GM18517 (cell line): ENCODE measurements at regions not wholly inside any gene's neighbourhood (a gene's known extent, or its start where the extent isn't known, plus 50 kb on each side); places are given as distances from the start of the nearest gene placed in this dataset.
"Not testable (repeated sequence)": the region's sequence is repeated elsewhere in the genome, so short reads cannot be mapped to it uniquely, and the experiment has no call there.

ENCODE experiments used
- ATAC-seq: cut with Tn5 transposase; IDR thresholded peaks from one replicate; pipeline ENCODE4 v1.9.1; 2021; ENCODE audit warnings: mild to moderate bottlenecking, moderate library complexity; ENCODE audit not compliant: unreplicated experiment

DNA sequence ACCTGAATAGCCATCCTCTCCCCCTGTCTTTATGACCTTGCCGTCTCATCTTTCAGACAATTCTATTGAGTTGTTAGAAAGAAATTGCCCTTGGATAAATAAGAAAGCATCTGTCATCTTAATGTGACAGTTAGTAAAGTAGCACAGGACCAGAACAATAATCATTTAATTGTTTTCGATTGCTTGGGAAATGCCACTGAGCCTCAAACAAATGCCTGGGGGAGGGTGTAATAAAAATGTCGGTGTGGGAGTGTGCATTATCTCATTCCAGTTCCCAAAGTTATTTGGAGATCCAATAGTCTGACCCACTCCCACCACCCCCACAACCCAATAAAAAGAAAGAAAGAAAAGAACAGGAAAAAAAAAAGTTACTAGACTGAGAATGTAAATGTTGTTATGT is 509.3 kb upstream of the LRRC7 start:
- no peak for ATAC-seq

DNA sequence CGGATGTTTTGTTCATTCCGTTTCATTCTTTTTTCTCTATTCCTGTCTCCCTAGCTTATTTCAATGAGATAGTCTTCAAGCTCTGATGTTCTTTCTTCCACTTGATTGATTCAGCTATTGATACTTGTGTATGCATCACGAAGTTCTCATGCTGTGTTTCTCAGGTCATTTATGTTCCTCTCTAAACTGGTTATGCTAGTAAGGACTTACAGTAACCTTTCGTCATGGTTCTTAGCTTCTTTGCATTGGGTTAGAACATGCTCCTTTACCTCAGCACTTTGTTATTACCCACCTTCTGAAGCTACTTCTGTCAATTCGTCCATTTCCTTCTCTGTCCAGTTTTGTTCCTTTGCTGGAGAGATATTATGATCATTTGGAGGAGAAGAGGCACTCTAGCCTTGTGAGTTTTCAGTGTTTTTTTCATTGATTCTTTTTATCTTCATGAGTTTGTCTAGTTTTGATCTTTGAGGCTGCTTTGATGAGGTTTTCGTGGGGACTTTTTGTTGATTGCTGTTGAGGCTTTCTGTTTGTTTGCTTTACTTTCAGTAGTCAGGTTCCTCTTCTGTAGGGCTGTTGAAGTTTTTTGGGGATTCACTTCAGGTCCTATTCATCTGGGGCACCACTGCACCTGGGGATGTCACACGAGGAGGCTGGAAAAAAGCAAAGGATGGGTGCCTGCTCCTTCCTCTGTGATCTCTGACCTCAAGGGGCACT is 496.9 kb upstream of the LRRC7 start:
- ATAC-seq, result no peak

DNA sequence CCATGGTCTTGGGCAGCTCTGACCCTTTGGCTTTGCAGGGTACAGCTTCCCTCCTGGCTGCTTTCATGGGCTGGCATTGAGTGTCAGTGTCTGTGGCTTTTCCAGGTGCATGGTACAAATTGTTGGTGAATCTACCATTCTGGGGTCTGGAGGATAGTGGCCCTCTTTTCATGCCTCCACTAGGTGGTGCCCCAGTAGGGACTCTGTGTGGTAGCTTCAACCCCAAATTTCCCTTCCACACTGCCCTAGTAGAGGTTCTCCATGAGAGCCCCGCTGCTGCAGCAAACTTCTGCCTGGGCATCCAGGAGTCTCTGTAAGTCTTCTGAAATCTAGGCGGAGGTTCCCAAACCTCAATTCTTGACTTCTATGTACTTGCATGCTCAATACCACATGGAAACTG is 494.5 kb upstream of the LRRC7 start:
- no peak for ATAC-seq

DNA sequence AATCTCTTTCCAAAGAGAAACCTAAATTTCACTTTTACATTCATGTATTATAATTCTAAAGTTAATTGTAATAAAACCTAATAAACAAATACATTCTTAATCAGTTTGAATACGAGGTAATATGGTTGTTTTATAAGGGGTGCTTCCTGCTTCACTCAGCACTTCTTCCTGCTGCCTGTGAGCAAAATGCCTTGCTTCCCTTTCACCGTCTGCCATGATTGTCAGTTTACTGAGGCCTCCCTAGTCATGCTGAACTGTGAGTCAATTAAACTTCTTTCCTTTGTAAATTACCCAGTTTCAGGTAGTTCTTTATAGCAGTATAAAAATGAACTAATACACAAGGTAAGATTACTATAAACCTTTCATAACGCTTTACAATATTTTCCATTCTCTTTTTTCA is 491.1 kb upstream of the LRRC7 start:
- no peak for ATAC-seq

DNA sequence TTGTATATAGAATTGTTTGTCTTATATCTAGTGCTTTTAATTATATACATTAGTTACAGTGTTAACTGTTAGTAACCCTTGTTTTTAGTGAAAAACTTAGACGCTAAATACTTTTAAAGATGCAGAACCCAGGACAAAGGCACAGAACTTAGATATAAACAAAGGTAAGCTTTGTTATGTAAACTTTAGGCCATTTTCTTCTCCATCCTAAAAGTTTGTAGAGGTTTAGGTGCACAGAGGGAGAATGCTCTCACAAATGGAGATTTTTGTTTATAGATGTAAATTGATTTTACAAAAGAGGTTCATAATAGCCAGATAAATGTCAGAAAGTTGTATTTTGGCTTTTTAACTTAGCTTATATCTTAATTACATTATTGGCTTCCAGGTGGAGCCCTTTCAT is 490.5 kb upstream of the LRRC7 start:
- no peak for ATAC-seq

DNA sequence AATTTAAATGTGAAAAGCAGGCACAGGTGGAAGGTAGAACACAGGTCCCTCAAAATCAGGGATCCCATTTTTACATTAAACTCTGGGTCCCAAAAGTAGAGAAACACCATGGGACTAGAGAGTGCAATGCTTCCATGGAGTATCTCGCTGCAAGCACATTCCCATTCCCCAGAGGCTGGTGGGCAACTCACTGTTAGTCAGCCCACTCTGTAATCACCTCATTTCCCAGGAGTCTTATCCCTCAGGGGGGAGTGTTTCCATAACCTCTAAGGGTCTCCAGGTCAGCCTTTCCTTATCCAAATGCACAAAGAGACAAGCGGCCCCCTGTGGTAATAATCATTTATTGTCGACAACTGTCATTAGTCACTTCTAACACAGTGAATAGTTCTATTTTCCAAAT is 490.1 kb upstream of the LRRC7 start:
- no peak for ATAC-seq

DNA sequence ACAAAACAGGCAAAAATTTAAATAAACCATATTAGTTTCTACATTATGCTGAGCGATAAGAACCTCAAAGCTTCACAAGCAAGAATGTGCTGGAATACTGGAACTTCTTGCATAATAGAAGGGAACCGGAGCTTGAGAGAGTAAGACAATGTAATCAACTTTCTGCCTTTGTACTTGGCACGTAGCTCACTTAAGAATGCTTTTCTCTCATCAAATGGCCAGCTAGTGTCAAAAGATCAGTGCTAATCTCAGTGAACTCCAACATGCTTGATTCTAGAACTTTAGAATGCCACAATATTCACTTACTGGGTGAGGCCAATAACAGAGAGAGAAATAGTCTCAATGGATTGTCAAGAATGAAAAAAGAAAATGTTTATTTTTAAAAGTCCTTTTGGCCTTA is 486.1 kb upstream of the LRRC7 start:
- ATAC-seq, result no peak

DNA sequence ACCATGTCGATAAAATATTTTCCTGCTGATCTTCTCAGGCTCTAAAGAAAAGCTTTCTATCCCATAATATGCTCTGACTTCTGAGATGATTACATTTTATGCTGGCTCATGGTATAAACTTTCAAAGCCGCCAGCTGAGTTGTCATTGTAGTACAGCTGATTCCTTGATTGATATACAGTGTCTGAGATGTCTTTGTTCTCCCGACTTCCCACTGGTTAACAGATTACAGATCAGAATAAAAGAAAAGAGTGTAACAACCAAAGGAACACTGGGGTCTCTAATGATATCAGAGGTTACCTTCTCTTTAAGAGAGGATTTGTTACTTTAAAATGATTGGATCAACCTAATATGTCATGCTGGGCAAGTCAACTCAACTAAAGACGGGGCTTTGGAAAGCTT is 485.4 kb upstream of the LRRC7 start:
- ATAC-seq, result no peak

DNA sequence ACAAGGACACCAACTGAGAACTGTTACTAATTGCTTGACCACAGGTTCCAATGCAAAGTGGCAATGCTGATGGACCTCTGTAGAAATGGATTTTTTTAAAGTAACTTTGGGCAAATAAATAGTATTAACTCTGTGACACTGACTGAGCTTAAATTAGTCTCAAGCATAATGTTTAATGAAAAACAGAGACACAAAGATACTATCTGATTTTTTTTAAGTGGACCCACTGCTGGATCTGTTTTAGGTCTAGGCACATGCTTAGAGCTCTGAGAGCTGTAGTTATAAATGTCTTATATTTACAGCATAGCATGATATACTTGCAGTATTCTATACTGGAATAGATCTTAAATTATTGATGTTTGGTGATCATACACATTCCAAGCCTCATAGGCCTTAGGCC is 481.6 kb upstream of the LRRC7 start:
- ATAC-seq, result no peak

DNA sequence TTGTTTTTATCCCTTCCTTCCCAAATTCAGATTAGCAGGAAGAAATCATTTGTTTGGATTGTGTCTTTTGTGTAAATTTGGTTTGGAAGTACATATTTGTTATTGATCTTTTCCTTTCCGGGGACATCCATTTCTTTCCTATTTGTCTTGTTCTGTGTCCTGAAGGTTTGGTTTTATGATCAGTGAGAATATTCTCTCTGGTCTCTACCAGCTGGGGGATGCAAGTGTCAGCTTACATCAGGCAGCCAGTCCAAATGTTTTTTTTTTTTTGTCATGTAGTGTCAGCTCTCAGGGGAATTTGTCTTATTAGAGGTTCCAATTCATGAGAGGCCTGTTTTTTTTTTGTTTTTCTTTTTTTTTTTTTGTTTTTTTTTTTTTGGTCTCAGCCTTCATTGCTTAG is 479.2 kb upstream of the LRRC7 start:
- no peak for ATAC-seq

DNA sequence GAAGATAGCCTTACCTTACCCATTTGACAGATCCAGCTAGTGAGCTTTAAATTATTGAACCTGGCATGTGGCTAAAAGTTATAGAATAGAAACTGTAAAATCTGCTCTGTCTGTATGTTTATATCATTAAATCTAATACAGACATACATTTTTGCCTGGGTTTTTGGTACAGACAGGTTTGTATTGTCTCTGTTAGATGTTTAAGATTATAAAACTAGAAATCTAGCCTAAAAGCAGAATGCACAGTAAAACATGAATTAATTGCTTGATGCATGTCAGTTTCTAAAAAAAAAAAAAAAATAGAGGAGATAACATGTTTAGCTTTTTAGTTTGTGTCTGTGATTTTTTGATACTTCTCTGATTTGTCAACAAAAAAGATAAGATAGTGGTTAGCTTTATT is 477.6 kb upstream of the LRRC7 start:
- ATAC-seq, result no peak

DNA sequence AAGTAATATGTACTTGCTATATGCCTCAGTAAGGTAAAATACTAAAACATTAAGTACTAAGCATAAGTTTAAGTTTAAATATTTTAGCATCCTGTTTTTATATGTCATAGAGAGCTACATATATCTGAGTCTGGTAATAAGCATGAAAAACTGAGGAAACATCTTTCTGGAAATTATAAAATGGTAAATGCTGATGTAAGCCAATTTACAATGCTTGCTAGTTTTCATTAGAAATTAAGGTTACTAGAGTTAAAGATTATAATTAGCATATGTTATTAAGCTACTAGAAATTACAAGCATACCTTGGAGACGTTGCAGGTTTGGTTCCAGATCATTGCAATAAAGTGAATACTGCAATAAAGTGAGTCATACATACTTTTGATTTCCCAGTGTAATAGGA is 477.0 kb upstream of the LRRC7 start:
- no peak for ATAC-seq

DNA sequence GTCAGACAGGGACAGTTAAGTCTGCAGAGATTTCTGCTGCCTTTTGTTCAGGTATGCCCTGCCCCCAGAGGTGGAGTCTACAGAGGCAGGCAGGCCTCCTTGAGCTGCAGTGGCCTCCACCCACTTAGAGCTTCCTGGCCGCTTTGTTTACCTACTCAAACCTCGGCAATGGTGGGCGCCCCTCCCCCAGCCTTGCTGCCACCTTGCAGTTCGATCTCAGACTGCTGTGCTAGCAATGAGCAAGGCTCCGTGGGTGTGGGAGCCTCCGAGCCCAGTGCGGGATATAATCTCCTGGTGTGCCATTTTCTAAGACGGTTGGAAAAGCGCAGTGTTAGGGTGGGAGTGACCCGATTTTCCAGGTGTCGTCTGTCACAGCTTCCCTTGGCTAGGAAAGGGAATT is 465.7 kb upstream of the LRRC7 start:
- not testable (repeated sequence) for ATAC-seq

DNA sequence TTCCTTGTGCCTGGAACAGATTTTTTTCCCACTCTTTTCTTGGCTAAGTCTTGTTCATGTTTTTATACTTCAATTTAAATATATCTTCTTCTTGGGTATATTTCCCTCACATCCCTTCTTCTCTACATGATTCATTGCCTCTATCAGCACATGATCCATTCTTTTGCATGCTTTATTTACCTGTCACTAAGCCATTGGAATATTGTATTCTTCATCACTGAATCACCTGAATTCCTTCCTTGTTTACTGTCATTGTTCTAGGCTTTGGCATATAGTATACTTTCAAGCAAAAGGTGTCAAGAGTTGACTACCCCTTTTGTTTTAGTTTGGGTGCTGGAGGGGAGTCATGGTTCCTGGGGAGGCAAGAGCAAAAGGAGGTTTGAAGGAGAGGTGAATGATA is 464.5 kb upstream of the LRRC7 start:
- no peak for ATAC-seq

DNA sequence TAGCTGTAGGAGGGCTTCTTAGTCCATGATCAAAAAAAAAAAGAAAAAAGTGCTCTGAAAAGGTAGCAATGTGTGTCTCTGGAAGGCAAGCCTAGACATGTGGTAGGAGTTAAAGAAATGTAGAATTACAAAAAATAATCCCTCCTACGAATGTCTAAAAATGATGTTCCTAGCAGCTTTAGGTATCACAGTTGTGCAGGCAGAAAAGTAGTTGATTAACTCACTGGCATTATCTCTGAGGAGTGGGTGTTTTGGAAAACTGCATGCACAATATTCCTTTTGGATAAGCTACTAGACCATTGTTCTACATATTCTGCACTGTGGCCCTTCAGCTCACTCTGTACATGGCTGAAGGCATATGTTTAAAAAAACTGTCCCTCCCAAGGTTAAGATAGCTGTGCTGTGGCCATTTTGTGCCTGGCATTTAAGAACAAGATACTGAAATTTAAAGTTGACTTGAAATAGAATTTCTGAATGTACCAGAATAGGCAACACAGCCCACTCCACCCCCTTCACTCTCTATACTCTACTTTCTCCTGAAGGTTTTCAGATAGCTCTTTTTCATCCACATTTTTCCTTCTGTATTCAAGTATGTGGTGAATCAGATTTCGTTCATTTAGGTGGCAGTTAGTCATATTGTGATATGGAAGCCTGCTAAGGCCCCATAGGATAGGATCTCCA is 463.9 kb upstream of the LRRC7 start:
- no peak for ATAC-seq

DNA sequence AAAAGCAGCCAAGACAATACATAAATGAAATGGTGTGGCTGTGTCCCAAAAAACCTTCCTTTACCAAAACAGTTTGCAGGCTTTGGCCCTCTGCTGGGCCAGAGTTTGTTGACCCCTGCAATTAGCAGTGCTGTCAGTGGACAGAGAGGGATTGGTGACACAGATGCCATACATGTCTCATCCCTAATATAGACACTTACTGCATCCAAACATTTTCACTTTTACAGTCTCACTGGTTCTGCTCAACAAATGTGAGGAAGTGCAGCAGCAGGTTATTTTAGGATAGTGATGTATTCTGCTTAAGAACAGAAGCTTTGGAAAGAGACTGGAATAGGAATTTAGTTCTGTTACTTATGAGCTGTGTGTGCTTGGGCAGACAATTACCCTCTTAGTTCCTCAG is 462.8 kb upstream of the LRRC7 start:
- no peak for ATAC-seq

DNA sequence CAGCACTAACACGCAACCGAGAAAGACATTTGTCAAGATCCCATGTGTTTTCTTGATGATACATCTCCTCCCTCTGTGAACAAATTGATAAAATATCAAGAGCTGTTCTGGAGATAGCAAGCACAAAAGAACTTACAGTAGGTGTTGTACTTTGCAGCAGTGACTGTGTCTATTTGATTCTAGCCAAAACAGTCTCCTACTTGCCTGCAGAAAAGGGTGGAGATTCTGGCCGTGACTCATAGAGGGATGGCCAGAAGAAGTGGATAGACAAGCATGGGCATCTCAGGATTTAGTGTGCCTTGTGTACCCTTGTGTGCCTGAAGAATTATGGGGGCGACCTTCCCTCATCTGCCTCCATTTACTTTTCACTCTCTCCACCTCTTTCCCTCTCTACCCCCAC is 458.4 kb upstream of the LRRC7 start:
- no peak for ATAC-seq

DNA sequence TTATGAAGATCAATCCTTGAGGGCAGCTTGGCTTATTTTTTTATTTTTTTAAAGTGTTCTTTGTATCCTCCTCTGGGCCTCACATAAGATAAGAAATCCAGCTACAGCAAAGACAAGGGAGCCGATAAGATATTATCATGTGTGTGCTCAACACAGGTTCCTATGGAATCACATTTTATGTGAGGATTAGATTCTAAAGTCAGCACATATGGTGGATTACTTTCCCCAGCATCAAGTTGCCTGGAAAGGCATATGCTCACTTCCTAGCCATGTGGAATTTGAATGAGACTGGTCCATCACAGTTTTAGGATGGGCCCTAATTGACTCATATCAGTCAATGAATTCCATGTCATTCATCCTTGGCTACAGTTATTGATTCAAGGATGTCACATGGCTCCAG is 456.9 kb upstream of the LRRC7 start:
- no peak for ATAC-seq

DNA sequence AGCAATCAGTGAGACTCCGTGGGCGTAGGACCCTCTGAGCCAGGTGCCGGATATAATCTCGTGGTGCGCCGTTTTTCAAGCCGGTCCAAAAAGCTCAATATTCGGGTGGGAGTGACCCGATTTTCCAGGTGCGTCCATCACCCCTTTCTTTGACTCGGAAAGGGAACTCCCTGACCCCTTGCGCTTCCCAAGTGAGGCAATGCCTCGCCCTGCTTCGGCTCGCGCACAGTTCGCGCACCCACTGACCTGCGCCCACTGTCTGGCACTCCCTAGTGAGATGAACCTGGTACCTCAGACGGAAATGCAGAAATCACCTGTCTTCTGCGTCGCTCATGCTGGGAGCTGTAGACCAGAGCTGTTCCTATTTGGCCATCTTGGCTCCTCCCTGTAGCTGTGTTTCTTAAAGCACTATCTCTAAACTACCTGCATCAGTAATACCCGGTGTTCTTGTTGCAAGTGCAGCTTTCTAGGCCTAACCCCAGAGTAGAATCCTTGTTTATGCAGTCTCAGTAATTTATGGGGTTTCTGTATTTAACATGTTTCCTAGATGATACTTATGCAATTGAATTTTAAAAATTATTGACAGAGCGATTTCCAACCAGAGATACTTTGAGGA is 447.5 kb upstream of the LRRC7 start:
- ATAC-seq, result not testable (repeated sequence)

DNA sequence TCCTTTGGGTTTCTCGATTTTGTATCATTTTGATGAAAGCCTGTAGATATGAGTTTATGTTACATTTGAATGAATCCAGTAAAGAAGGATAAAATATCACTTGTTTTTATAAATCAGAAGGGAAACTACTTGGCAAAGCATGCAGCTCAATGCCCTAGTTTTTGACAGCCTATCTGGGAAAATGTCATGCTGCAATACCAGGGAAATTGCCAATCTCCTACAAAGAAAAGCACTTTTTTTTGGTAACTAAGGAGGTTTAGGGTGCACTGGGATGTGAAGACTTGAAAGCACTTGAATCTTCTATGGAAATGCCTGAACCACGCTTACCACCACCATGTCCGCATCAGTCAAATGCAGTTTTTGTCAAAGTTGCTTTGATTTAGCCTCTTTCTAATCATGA is 446.9 kb upstream of the LRRC7 start:
- ATAC-seq, result no peak

DNA sequence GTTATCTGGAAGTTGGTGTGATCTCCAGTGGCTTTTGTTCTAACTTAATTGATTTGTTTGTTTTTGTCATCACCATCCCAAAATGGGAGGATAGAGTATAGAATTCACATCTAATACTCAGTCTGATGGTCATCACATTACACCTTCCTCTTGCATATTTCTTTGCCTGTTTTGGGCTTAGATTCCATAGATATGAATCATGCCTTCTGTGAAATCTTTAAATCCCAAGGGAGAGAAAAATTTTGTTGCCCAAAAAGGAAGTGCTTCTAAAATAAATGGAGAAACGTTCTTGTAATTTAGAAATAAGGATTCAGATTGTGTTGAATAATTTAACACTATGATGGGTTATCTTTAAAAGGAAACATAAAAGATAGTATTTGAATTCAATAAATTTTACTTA is 446.0 kb upstream of the LRRC7 start:
- no peak for ATAC-seq

DNA sequence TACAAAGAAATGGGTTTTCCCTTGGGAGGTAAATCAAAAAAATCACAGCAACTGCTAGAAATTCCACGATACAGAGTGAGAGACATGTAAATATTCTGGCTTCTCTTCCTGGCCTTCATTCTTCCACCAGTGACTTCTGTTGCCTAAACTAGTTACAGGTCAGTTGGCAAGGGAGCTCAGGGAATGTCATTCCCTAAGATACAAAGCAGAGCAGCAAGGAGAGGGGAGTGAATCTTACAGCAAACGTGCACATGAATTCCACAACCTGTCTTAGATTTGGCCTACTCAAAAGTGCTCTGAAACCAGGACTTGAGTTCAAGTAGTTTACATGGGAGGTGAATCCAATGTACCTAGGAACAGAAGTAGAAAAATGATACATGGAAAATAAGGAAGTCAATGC is 445.3 kb upstream of the LRRC7 start:
- ATAC-seq, result no peak

DNA sequence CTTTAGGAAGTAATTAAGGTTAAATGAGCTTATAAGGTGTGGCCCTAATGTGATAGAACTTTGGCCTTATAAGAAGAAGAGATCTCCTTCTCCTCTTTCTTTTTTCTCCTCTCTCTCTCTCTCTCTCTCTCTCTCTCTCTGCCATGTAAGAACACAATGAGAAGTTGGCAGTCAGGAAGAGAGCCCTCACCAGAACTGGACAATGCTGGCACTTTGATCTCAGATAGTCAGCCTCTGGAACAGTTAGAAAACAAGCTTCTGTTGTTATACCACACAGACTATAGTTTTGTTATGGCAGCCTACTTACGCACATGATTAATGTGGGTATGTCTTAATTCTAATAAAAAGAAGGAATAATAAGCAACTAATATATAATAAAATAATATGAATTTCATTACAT is 444.2 kb upstream of the LRRC7 start:
- ATAC-seq, result no peak
